Caco-2 (cell line): ENCODE measurements at regions not wholly inside any gene's neighbourhood (a gene's known extent, or its start where the extent isn't known, plus 50 kb on each side); places are given as distances from the start of the nearest gene placed in this dataset.

ENCODE experiments used
- BruUV-seq: library from RNA; stranded (reverse); fragments of 400-500 nt; replicated peaks from 2 replicates; lab custom pipeline; 2021; lab: Mats Ljungman, UMichigan
- CTCF ChIA-PET: fragments of 300-600 bp; sonication (Branson Sonifier 250); formaldehyde crosslinking; loops from one replicate; lab custom pipeline; 2022; ENCODE audit warnings: antibody characterized with exemption; lab: Charles Lee
- POLR2A ChIA-PET: fragments of 300-600 bp; sonication (Branson Sonifier 250); formaldehyde crosslinking; loops from one replicate; lab custom pipeline; 2022; ENCODE audit warnings: antibody characterized with exemption; lab: Charles Lee
- DNase-seq, 2 experiments: peaks; one replicate each; pipeline versions ENCODE4 v3.0.0 to v3.0.0-alpha.2; 2020 to 2022
- H3K27me3 ChIP-seq: replicated peaks from 2 replicates; pipeline ENCODE4 v1.6.0; 2011; ENCODE audit warnings: low read length; ENCODE audit not compliant: control insufficient read depth, insufficient read depth
- H3K36me3 ChIP-seq: 2 replicates; pipeline ENCODE4 v1.5.1; 2011; ENCODE audit warnings: low read length; ENCODE audit not compliant: control insufficient read depth, insufficient read depth
- H3K4me1 ChIP-seq: fragments of 250-450 bp; sonication (Bioruptor Pico); 2 replicates; pipeline ENCODE4 v1.5.1; 2020; ENCODE audit warnings: mild to moderate bottlenecking
- H3K4me3 ChIP-seq: 2 replicates; pipeline ENCODE4 v1.5.1; 2011; ENCODE audit warnings: low read depth, mild to moderate bottlenecking, control low read depth, low read length
- H3K9me3 ChIP-seq: fragments of 250-450 bp; sonication (Bioruptor Pico); 2 replicates; pipeline ENCODE4 v1.5.1; 2020; ENCODE audit warnings: mild to moderate bottlenecking, moderate library complexity
- H3K27ac Mint-ChIP-seq: one replicate; pipeline ENCODE4 v1.8.0; 2022; ENCODE audit warnings: mixed read lengths; ENCODE audit not compliant: unreplicated experiment
- H3K27me3 Mint-ChIP-seq: one replicate; pipeline ENCODE4 v1.8.0; 2022; ENCODE audit warnings: mixed read lengths; ENCODE audit not compliant: insufficient read depth, unreplicated experiment
- H3K36me3 Mint-ChIP-seq: one replicate; pipeline ENCODE4 v1.8.0; 2022; ENCODE audit warnings: mild to moderate bottlenecking, mixed read lengths; ENCODE audit not compliant: insufficient read depth, unreplicated experiment
- H3K4me1 Mint-ChIP-seq: one replicate; pipeline ENCODE4 v1.8.0; 2022; ENCODE audit warnings: low read depth, mixed read lengths; ENCODE audit not compliant: unreplicated experiment
- H3K4me3 Mint-ChIP-seq: one replicate; pipeline ENCODE4 v1.8.0; 2022; ENCODE audit warnings: mild to moderate bottlenecking, moderate library complexity, mixed read lengths; ENCODE audit not compliant: unreplicated experiment
- H3K9me3 Mint-ChIP-seq: one replicate; pipeline ENCODE4 v1.8.0; 2022; ENCODE audit warnings: mixed read lengths; ENCODE audit not compliant: unreplicated experiment
- CTCF ChIP-seq, 2 experiments: fragments of 200-600 bp in 1 of 2; IDR thresholded peaks; 1 replicate in 1 of 2; 2 replicates in 1 of 2; pipeline versions ENCODE4 v1.5.1 to v1.8.0; 2011 to 2022; ENCODE audit warnings: antibody characterized with exemption in 1 of 2, control low read depth in 1 of 2, inconsistent platforms in 1 of 2, low read depth in 1 of 2, low read length in 1 of 2, mild to moderate bottlenecking in 1 of 2, moderate library complexity in 1 of 2; ENCODE audit not compliant: insufficient read depth in 1 of 2, severe bottlenecking in 1 of 2, unreplicated experiment in 1 of 2
- intact Hi-C: fragments of 100-400 bp; cut with micrococcal nuclease; formaldehyde crosslinking; loops from one replicate; pipeline ENCODE4 v1.10.0; 2022; ENCODE audit not compliant: unreplicated experiment

GRCh38 chr6:142694054-142694453 lies 250.9 kb downstream of the HIVEP2 start:
- no peaks in the 10 kb centered on the region for H3K4me1 ChIP-seq
- no TSS peak for BruUV-seq
- DNase-seq: no peak
- Mint-ChIP-seq H3K27me3 (peaks cover 3% of the 10 kb centered on the region), H3K27ac (no peak overlapping the region), H3K9me3 (no peaks in the 10 kb centered on the region), H3K36me3 (no peaks in the 10 kb centered on the region), H3K4me1 (no peaks in the 10 kb centered on the region), H3K4me3 (no peak overlapping the region)
- ChIA-PET CTCF (no interaction called here), POLR2A (no interaction called here)
- no peak overlapping the region for H3K4me3 ChIP-seq
- no peaks in the 10 kb centered on the region for H3K36me3 ChIP-seq
- intact Hi-C loops: loop anchor here (10.0 kb wide), 1 partner anchor 801 kb away; no protein-coding TSS in a partner anchor
- TF ChIP-seq CTCF (IDR thresholded peaks at IDR 0.05; ENCODE audit: insufficient read depth in 1 of 2, low read depth in 1 of 2, low read length in 1 of 2, severe bottlenecking in 1 of 2, unreplicated experiment in 1 of 2): no peak
- H3K27me3 ChIP-seq: no peaks in the 10 kb centered on the region; the same call in 1 of the 2 replicates
- H3K9me3 ChIP-seq: no peaks in the 10 kb centered on the region

GRCh38 chr6:142695016-142695415 lies 250.0 kb downstream of the HIVEP2 start:
- Histone ChIP-seq H3K27me3 (no peaks in the 10 kb centered on the region; the same call in 1 of the 2 replicates), H3K9me3 (no peaks in the 10 kb centered on the region), H3K4me1 (no peaks in the 10 kb centered on the region), H3K4me3 (no peak overlapping the region), H3K36me3 (no peaks in the 10 kb centered on the region)
- Mint-ChIP-seq H3K9me3 (no peaks in the 10 kb centered on the region), H3K4me3 (no peak overlapping the region), H3K27ac (no peak overlapping the region), H3K36me3 (no peaks in the 10 kb centered on the region), H3K4me1 (no peaks in the 10 kb centered on the region), H3K27me3 (peaks cover 3% of the 10 kb centered on the region)
- ChIA-PET POLR2A (no interaction called here), CTCF (no interaction called here)
- no peak for DNase-seq
- BruUV-seq: no TSS peak
- no peak for TF ChIP-seq CTCF (IDR thresholded peaks at IDR 0.05; ENCODE audit: insufficient read depth in 1 of 2, low read depth in 1 of 2, low read length in 1 of 2, severe bottlenecking in 1 of 2, unreplicated experiment in 1 of 2)
- intact Hi-C loops: loop anchor here (10.0 kb wide), 1 partner anchor 800 kb away; no protein-coding TSS in a partner anchor

- CTCF ChIA-PET: no interaction called here
- no peaks in the 10 kb centered on the region for H3K9me3 Mint-ChIP-seq
- no peak overlapping the region for H3K4me3 Mint-ChIP-seq
- no peak overlapping the region for H3K27ac Mint-ChIP-seq
- Histone ChIP-seq H3K4me3 (no peak overlapping the region), H3K27me3 (no peaks in the 10 kb centered on the region; the same call in 1 of the 2 replicates), H3K9me3 (no peaks in the 10 kb centered on the region), H3K4me1 (no peaks in the 10 kb centered on the region), H3K36me3 (no peaks in the 10 kb centered on the region)
- no peaks in the 10 kb centered on the region for H3K36me3 Mint-ChIP-seq
- TF ChIP-seq CTCF (IDR thresholded peaks at IDR 0.05; ENCODE audit: insufficient read depth in 1 of 2, low read depth in 1 of 2, low read length in 1 of 2, severe bottlenecking in 1 of 2, unreplicated experiment in 1 of 2): no peak
- BruUV-seq: no TSS peak
- no peaks in the 10 kb centered on the region for H3K4me1 Mint-ChIP-seq
- POLR2A ChIA-PET: no interaction called here
- H3K27me3 Mint-ChIP-seq: peaks cover 3% of the 10 kb centered on the region
- intact Hi-C loops: loop anchor here (10.0 kb wide), 1 partner anchor 798 kb away; no protein-coding TSS in a partner anchor
- no peak for DNase-seq
Measured at GRCh38 chr6:142696123-142697000, 248.6 kb downstream of the HIVEP2 start.
